Stomach (tissue), 4 donors: ENCODE measurements at regions not wholly inside any gene's neighbourhood (a gene's known extent, or its start where the extent isn't known, plus 50 kb on each side); places are given as distances from the start of the nearest gene placed in this dataset.

Experiments used
- POLR2A ChIP-seq, 4 donors: fragments of 450-650 bp; IDR thresholded peaks; one replicate each; pipeline ENCODE4 v1.6.1; 2016; ENCODE audit warnings: antibody characterized with exemption in 4 of 4, control low read depth in 2 of 4, mild to moderate bottlenecking in 1 of 4, moderate library complexity in 1 of 4
- POLR2AphosphoS5 ChIP-seq, 3 donors: sonication (generic); formaldehyde crosslinking; IDR thresholded peaks; one replicate each; pipeline ENCODE4 v1.6.1; 2016; ENCODE audit warnings: antibody characterized with exemption in 3 of 3
- TF ChIP-seq, protein P1 (sequence below), 7 experiments: fragments of 450-650 bp in 4 of 7; fragments of 200-600 bp in 3 of 7; sonication (generic) in 3 of 7; IDR thresholded peaks; one replicate each; pipeline ENCODE4 v1.5.1; 2016 to 2019; ENCODE audit warnings: antibody characterized with exemption in 7 of 7, control low read depth in 2 of 7, mild to moderate bottlenecking in 1 of 7

DNA sequence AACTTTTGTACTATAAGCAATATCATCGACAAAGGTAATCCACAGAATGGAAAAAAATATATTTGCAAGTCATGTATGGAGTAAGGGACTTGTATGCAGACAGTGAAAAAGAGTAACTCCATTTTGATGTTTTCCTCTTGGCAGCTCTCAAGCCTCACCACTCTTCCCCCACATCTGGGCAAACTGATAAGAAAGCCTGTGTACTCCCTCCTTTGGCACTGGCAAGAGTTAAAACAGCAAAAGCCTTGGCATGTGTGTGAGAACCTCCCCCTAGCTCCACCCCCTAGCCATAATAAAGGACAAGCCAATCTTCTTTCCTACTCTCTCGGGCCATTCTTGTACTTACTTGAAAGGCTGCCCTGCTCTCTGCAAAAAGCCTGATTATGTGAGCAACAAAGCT lies 335.2 kb downstream of the LRATD1 start:
- TF ChIP-seq, protein P1, sequence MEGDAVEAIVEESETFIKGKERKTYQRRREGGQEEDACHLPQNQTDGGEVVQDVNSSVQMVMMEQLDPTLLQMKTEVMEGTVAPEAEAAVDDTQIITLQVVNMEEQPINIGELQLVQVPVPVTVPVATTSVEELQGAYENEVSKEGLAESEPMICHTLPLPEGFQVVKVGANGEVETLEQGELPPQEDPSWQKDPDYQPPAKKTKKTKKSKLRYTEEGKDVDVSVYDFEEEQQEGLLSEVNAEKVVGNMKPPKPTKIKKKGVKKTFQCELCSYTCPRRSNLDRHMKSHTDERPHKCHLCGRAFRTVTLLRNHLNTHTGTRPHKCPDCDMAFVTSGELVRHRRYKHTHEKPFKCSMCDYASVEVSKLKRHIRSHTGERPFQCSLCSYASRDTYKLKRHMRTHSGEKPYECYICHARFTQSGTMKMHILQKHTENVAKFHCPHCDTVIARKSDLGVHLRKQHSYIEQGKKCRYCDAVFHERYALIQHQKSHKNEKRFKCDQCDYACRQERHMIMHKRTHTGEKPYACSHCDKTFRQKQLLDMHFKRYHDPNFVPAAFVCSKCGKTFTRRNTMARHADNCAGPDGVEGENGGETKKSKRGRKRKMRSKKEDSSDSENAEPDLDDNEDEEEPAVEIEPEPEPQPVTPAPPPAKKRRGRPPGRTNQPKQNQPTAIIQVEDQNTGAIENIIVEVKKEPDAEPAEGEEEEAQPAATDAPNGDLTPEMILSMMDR (IDR thresholded peaks at IDR 0.05): no peak
- TF ChIP-seq POLR2AphosphoS5 (IDR thresholded peaks at IDR 0.05) (no peak), POLR2A (IDR thresholded peaks at IDR 0.05) (no peak)
